ENCODE measurements at regions not wholly inside any gene's neighbourhood (a gene's known extent, or its start where the extent isn't known, plus 50 kb on each side); places are given as distances from the start of the nearest gene placed in this dataset.
"Not testable (repeated sequence)": the region's sequence is repeated elsewhere in the genome, so short reads cannot be mapped to it uniquely, and the experiment has no call there.

- H3K23ac ChIP-seq (ENCODE audit: insufficient read length); H3K56ac ChIP-seq (replicated peaks; ENCODE audit: insufficient read length, low read depth, low read length); FAIRE-seq; H3K79me2 ChIP-seq (ENCODE audit: control insufficient read depth in 1 of 2, insufficient read depth in 2 of 2, low read length in 2 of 2); POLR2A ChIA-PET (ENCODE audit: partially characterized antibody); H2BK120ac ChIP-seq (replicated peaks; ENCODE audit: low read depth, low read length); H3K4me1 ChIP-seq (replicated peaks in 1 of 4; ENCODE audit: control insufficient read depth in 3 of 4, insufficient read depth in 4 of 4, low read length in 3 of 4); H2BK20ac ChIP-seq (ENCODE audit: low read length); H3K4me3 ChIP-seq (ENCODE audit: extremely low read depth in 1 of 4, insufficient read depth in 2 of 4, low read depth in 3 of 4, low read length in 4 of 4); H4K20me1 ChIP-seq (replicated peaks in 1 of 2; ENCODE audit: control insufficient read depth in 1 of 2, insufficient read depth in 2 of 2, low read length in 2 of 2); H3K4me2 ChIP-seq (ENCODE audit: insufficient read depth in 1 of 2, low read depth in 2 of 2, low read length in 2 of 2); H3K79me1 ChIP-seq (ENCODE audit: low read depth, low read length); H3K36me3 ChIP-seq (ENCODE audit: control insufficient read depth in 2 of 4, insufficient read depth in 4 of 4, low read length in 3 of 4); H2BK5ac ChIP-seq (ENCODE audit: low read depth, low read length); H2AFZ ChIP-seq (ENCODE audit: low read length); H4K91ac ChIP-seq (replicated peaks; ENCODE audit: insufficient read length, low read length); H3K4ac ChIP-seq (replicated peaks; ENCODE audit: insufficient read length, low read depth, low read length); CTCF ChIA-PET (ENCODE audit: partially characterized antibody); H2AK5ac ChIP-seq (ENCODE audit: low read depth, low read length); H3K9ac ChIP-seq (replicated peaks in 1 of 4; ENCODE audit: extremely low read depth in 1 of 4, low read depth in 3 of 4, low read length in 3 of 4); DNase-seq (ENCODE audit: low read depth in 1 of 2, low spot score in 2 of 2); H3K18ac ChIP-seq (ENCODE audit: extremely low read depth, low read length); H3K27ac ChIP-seq (ENCODE audit: low read depth, low read length); H3K14ac ChIP-seq (ENCODE audit: insufficient read length); H3K9me3 ChIP-seq (ENCODE audit: insufficient read depth in 2 of 2, low read depth in 1 of 2, low read length in 1 of 2); H2BK15ac ChIP-seq (ENCODE audit: low read length); H3K23me2 ChIP-seq (ENCODE audit: low read depth, low read length); H4K8ac ChIP-seq (ENCODE audit: extremely low read depth, insufficient read depth, low read length); H3K27me3 ChIP-seq (replicated peaks in 1 of 4; ENCODE audit: control insufficient read depth in 3 of 4, extremely low read depth in 1 of 4, insufficient read depth in 3 of 4, low read length in 3 of 4); H4K5ac ChIP-seq (ENCODE audit: insufficient read length, low read depth, low read length); H2BK12ac ChIP-seq (ENCODE audit: low read depth, low read length): not testable (repeated sequence)
- no CpG with 5 or more reads among the region's 4 CpGs for WGBS, 2 experiments (ENCODE audit: extremely low coverage in 1 of 2, insufficient coverage in 1 of 2, insufficient read length in 1 of 2, insufficient replicate concordance in 2 of 2, low coverage in 1 of 2, low lambda C conversion rate in 2 of 2, missing lambda C conversion rate in 1 of 2)
Observed at GRCh38 chrY:9755975-9756374, 228.3 kb downstream of the TSPY10 start.

DNA sequence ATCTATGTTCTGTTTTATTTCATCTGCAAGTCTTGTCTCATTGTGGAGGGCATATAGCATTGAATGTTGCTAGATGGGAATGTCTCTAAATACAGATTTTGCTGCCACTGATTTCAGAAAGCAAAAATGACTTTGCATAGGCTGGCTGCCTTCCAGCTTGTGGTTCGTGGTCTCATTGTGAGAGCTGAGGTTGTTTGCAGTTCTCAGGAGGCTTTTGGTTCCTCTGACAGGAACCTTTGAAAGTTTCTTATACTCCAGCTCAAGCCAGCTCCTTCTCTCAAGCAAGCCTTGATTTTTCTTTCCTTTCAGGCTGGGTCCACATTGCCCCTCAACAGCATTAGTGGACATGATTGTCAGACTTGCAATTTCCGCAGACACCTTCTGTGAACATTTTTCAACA lies 229.8 kb downstream of the TSPY10 start:
- H3K14ac ChIP-seq (ENCODE audit: insufficient read length); H3K56ac ChIP-seq (replicated peaks; ENCODE audit: insufficient read length, low read depth, low read length); POLR2A ChIA-PET (ENCODE audit: partially characterized antibody); H2BK15ac ChIP-seq (ENCODE audit: low read length); H3K4me3 ChIP-seq (ENCODE audit: extremely low read depth in 1 of 4, insufficient read depth in 2 of 4, low read depth in 3 of 4, low read length in 4 of 4); H2BK12ac ChIP-seq (ENCODE audit: low read depth, low read length); H4K5ac ChIP-seq (ENCODE audit: insufficient read length, low read depth, low read length); DNase-seq (ENCODE audit: low read depth in 1 of 2, low spot score in 2 of 2); H3K9ac ChIP-seq (replicated peaks in 1 of 4; ENCODE audit: extremely low read depth in 1 of 4, low read depth in 3 of 4, low read length in 3 of 4); FAIRE-seq; CTCF ChIA-PET (ENCODE audit: partially characterized antibody); H2BK20ac ChIP-seq (ENCODE audit: low read length); H4K91ac ChIP-seq (replicated peaks; ENCODE audit: insufficient read length, low read length); H3K4me2 ChIP-seq (ENCODE audit: insufficient read depth in 1 of 2, low read depth in 2 of 2, low read length in 2 of 2); H3K4ac ChIP-seq (replicated peaks; ENCODE audit: insufficient read length, low read depth, low read length); H3K23me2 ChIP-seq (ENCODE audit: low read depth, low read length); H2BK120ac ChIP-seq (replicated peaks; ENCODE audit: low read depth, low read length); H3K18ac ChIP-seq (ENCODE audit: extremely low read depth, low read length); H3K4me1 ChIP-seq (replicated peaks in 1 of 4; ENCODE audit: control insufficient read depth in 3 of 4, insufficient read depth in 4 of 4, low read length in 3 of 4); H4K8ac ChIP-seq (ENCODE audit: extremely low read depth, insufficient read depth, low read length); H2BK5ac ChIP-seq (ENCODE audit: low read depth, low read length); H3K23ac ChIP-seq (ENCODE audit: insufficient read length); H3K9me3 ChIP-seq (ENCODE audit: insufficient read depth in 2 of 2, low read depth in 1 of 2, low read length in 1 of 2); H3K36me3 ChIP-seq (ENCODE audit: control insufficient read depth in 2 of 4, insufficient read depth in 4 of 4, low read length in 3 of 4); H3K79me1 ChIP-seq (ENCODE audit: low read depth, low read length); H2AK5ac ChIP-seq (ENCODE audit: low read depth, low read length); H4K20me1 ChIP-seq (replicated peaks in 1 of 2; ENCODE audit: control insufficient read depth in 1 of 2, insufficient read depth in 2 of 2, low read length in 2 of 2); H3K27me3 ChIP-seq (replicated peaks in 1 of 4; ENCODE audit: control insufficient read depth in 3 of 4, extremely low read depth in 1 of 4, insufficient read depth in 3 of 4, low read length in 3 of 4); H3K79me2 ChIP-seq (ENCODE audit: control insufficient read depth in 1 of 2, insufficient read depth in 2 of 2, low read length in 2 of 2); H3K27ac ChIP-seq (ENCODE audit: low read depth, low read length); H2AFZ ChIP-seq (ENCODE audit: low read length): not testable (repeated sequence)
- WGBS, 2 experiments (ENCODE audit: extremely low coverage in 1 of 2, insufficient coverage in 1 of 2, insufficient read length in 1 of 2, insufficient replicate concordance in 2 of 2, low coverage in 1 of 2, low lambda C conversion rate in 2 of 2, missing lambda C conversion rate in 1 of 2): no CpG with 5 or more reads among the region's 2 CpGs

Measured in H1 (cell line).